LNCAP (cell line): ENCODE measurements at regions not wholly inside any gene's neighbourhood (a gene's known extent, or its start where the extent isn't known, plus 50 kb on each side); places are given as distances from the start of the nearest gene placed in this dataset.

ENCODE experiments used
- TF ChIP-seq, protein P1 (sequence below): fragments of 450-650 bp; IDR thresholded peaks from 2 replicates; pipeline ENCODE4 v1.5.1; 2017; ENCODE audit warnings: mild to moderate bottlenecking

DNA sequence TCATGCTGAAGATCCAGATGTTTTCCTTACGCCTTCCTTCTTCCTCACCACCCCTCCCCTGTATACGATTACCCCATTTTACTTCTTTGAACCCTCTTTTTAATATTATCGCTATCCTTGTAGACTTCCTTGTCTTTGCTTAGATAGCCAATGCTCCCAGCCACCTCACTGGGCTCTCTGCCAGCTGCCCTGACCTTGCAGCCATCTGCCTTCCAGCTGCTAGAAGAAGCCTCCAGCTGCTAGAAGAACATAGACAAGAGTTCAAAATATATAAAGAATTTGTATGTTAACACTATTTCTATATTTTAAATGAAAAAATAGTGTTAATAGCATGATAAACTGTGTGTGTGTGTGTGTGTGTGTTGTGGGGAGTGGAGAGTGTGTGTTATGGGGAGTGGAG lies 374.7 kb downstream of the ANKRD50 start:
- TF ChIP-seq, protein P1, sequence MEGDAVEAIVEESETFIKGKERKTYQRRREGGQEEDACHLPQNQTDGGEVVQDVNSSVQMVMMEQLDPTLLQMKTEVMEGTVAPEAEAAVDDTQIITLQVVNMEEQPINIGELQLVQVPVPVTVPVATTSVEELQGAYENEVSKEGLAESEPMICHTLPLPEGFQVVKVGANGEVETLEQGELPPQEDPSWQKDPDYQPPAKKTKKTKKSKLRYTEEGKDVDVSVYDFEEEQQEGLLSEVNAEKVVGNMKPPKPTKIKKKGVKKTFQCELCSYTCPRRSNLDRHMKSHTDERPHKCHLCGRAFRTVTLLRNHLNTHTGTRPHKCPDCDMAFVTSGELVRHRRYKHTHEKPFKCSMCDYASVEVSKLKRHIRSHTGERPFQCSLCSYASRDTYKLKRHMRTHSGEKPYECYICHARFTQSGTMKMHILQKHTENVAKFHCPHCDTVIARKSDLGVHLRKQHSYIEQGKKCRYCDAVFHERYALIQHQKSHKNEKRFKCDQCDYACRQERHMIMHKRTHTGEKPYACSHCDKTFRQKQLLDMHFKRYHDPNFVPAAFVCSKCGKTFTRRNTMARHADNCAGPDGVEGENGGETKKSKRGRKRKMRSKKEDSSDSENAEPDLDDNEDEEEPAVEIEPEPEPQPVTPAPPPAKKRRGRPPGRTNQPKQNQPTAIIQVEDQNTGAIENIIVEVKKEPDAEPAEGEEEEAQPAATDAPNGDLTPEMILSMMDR = no peak

DNA sequence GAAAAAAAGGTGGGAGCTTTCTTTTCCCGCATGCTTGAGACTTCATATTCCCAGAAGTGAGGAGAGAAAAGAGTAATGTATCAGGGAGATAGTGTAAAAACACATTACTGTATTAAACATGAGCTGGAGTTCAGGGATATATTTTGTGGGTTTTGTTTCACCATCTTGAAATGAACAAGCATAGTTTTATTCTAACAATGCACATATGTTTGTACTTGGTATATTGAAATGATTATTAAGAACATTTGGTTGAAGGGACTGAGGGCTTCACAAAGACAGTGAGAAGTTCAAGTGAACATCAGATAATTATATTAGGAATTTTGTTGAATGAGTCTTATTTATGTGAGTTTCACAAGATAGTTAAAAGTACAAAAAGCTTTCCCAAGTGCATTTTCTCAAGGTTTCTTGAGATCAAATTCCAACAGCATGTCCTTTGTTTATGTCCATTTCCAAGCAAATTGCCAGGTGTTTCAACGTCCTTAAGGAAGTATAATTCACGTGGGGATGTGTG lies 368.8 kb downstream of the ANKRD50 start:
- TF ChIP-seq, protein P1 = no peak

DNA sequence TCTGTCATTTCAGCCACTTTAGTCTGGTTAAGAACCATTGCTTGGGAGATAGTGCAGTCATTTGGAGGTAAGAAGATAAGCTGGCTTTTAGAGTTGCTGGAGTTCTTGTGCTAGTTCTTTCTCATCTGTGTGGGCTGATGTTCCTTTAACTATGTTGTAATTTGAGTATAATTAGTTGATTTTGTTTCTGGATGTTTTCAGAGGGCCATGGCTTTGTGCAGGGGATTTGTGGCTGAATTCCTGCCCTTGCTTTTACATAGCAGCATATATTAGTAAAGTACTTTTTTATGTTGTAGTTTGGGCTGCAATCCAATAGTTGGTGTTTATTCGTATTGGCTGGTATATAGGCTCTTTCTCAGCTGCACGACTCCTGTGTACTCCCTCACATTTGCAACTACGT lies 339.6 kb downstream of the ANKRD50 start:
- TF ChIP-seq, protein P1 = no peak

DNA sequence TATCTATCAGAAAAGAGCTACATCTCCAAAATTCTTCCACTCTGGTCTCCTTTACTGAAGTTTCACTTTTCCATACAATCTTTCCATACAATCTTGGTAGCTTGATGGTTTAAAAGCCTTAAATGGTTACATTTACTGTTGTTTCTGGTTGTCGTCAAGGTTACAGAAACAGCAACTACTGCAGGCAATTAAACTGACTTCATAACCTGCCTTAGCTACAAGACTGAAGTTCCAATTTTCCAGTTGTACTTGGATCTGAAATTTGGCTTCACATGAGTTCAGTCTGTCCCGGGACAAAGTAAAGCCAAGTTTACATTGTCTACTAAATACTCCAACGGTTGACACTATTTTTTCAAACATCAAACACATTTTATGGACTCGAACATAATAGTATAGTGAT lies 326.4 kb downstream of the ANKRD50 start:
- TF ChIP-seq, protein P1 = no peak

DNA sequence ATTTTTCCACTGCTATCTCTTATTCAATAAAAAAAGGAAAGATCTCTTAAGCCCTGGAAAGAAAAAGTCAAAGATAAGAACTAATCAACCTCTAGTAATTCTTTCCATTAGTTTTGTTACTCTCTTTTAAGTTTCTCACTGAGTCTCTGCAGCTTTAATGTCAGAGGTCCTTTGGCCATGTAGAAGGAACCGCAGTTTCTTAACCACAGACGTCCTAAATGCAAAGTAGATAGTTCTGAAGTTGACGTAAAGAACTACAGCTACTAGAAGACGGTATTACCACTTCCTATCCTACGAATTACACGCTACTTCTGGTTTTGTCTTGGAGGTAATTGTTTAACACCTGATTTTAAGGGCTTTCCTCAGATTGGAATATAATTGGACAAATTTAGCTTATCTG lies 325.9 kb downstream of the ANKRD50 start:
- TF ChIP-seq, protein P1 = no peak

DNA sequence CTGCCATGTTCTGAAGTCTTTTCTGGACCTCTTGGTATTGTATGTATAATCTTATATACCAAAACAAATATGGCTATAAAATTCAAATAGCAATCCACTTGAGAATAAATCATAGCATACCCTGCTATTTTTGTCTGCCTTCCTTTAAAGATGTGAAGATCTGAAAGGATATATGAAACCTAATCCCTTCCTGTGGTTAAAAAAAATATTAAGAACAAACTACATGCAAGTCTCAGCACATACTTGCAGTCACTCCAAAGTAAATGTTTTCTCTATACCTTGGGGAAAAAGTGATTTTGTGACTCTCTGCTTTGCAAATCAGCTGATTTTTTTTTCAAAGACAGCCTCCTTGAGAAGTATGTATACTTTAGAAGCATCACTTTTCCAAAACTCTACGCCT lies 322.9 kb downstream of the ANKRD50 start:
- TF ChIP-seq, protein P1 = no peak

DNA sequence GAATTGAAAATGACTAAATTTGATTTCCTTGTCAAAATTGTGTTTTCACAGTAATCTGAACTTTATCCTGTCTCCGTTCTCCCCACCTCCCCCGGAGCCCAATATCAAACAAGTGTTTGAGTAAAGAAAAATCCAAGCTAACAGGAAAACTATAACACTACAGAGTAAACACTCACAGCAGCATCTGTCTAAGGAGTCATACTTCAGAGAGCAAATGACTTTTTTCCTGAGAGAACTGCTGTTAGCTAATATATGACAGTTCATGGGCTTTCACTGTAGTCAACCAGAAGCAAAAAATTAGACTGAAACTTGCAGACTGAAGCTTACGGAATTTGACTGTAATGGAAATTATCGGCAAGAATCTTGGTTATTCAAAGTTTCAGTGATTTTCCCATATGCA lies 321.7 kb downstream of the ANKRD50 start:
- TF ChIP-seq, protein P1 = no peak

DNA sequence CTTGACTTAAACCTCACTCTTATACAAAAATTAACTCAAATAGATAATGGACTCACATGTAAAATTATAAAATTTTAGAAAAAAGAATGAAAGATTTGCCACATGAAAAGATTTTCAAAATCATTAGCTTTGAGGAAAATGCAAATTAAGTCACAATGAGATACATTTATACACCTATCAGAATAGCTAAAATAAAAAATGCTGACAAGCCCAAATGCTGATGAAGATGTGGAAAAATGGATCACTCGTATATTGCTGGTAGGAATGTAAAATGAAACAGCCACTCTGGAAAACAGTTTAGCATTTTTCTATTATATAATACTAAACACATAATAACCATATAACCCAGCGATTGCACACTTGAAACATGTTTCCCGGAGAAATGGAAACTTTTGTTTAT lies 316.2 kb downstream of the ANKRD50 start:
- TF ChIP-seq, protein P1 = no peak
